HUES48 (cell line): ENCODE measurements at regions not wholly inside any gene's neighbourhood (a gene's known extent, or its start where the extent isn't known, plus 50 kb on each side); places are given as distances from the start of the nearest gene placed in this dataset.

ENCODE experiments used
- H3K27ac ChIP-seq: one replicate; pipeline ENCODE4 v1.7.0; 2013; ENCODE audit warnings: low read depth, low read length, inconsistent platforms
- H3K27me3 ChIP-seq: 2 replicates; pipeline ENCODE4 v1.6.1; 2013; ENCODE audit warnings: mild to moderate bottlenecking, low read length; ENCODE audit not compliant: control insufficient read depth, insufficient read depth
- H3K36me3 ChIP-seq: 2 replicates; pipeline ENCODE4 v1.6.1; 2013; ENCODE audit warnings: low read length; ENCODE audit not compliant: control insufficient read depth, insufficient read depth
- H3K4me1 ChIP-seq: 2 replicates; pipeline ENCODE4 v1.6.1; 2013; ENCODE audit warnings: mild to moderate bottlenecking, low read length; ENCODE audit not compliant: control insufficient read depth, insufficient read depth
- H3K4me3 ChIP-seq: 2 replicates; pipeline ENCODE4 v1.5.1; 2013; ENCODE audit warnings: mild to moderate bottlenecking, low read depth, low read length
- H3K9ac ChIP-seq: 2 replicates; pipeline ENCODE4 v1.6.1; 2013; ENCODE audit warnings: mild to moderate bottlenecking, low read depth, low read length, moderate library complexity
- H3K9me3 ChIP-seq: 2 replicates; pipeline ENCODE4 v1.6.1; 2013; ENCODE audit warnings: low read length; ENCODE audit not compliant: control insufficient read depth, insufficient read depth

- Histone ChIP-seq H3K9me3 (no peaks in the 10 kb centered on the region), H3K4me3 (no peak overlapping the region), H3K27ac (no peak overlapping the region), H3K36me3 (no peaks in the 10 kb centered on the region), H3K4me1 (no peaks in the 10 kb centered on the region), H3K9ac (no peak overlapping the region), H3K27me3 (no peaks in the 10 kb centered on the region)
These were observed 352.3 kb upstream of the B3GAT1 start for GRCh38 chr11:134764367-134764766.

- no peaks in the 10 kb centered on the region for H3K36me3 ChIP-seq
- no peak overlapping the region for H3K4me3 ChIP-seq
- no peaks in the 10 kb centered on the region for H3K4me1 ChIP-seq
- no peaks in the 10 kb centered on the region for H3K9me3 ChIP-seq
- H3K27ac ChIP-seq = no peak overlapping the region
- H3K9ac ChIP-seq = no peak overlapping the region
- no peaks in the 10 kb centered on the region for H3K27me3 ChIP-seq
These were observed 351.0 kb upstream of the B3GAT1 start for GRCh38 chr11:134763030-134763388.

- Histone ChIP-seq H3K9ac (no peak overlapping the region), H3K4me3 (no peak overlapping the region), H3K27me3 (no peaks in the 10 kb centered on the region), H3K9me3 (no peaks in the 10 kb centered on the region), H3K4me1 (no peaks in the 10 kb centered on the region), H3K36me3 (no peaks in the 10 kb centered on the region), H3K27ac (no peak overlapping the region)
These were observed 350.4 kb upstream of the B3GAT1 start for GRCh38 chr11:134762248-134763029.

GRCh38 chr11:134761926-134762247 is 349.8 kb upstream of the B3GAT1 start:
- Histone ChIP-seq H3K27ac (no peak overlapping the region), H3K9ac (no peak overlapping the region), H3K27me3 (no peaks in the 10 kb centered on the region), H3K36me3 (no peaks in the 10 kb centered on the region), H3K4me3 (no peak overlapping the region), H3K4me1 (no peaks in the 10 kb centered on the region), H3K9me3 (no peaks in the 10 kb centered on the region)

- Histone ChIP-seq H3K9ac (no peak overlapping the region), H3K36me3 (no peaks in the 10 kb centered on the region), H3K9me3 (no peaks in the 10 kb centered on the region), H3K4me1 (no peaks in the 10 kb centered on the region), H3K27me3 (no peaks in the 10 kb centered on the region), H3K4me3 (no peak overlapping the region), H3K27ac (no peak overlapping the region)
These were observed 349.3 kb upstream of the B3GAT1 start for GRCh38 chr11:134761386-134761785.

GRCh38 chr11:134760957-134761356 is 348.9 kb upstream of the B3GAT1 start:
- no peaks in the 10 kb centered on the region for H3K36me3 ChIP-seq
- no peak overlapping the region for H3K4me3 ChIP-seq
- no peaks in the 10 kb centered on the region for H3K9me3 ChIP-seq
- no peak overlapping the region for H3K9ac ChIP-seq
- no peaks in the 10 kb centered on the region for H3K27me3 ChIP-seq
- H3K27ac ChIP-seq = no peak overlapping the region
- no peaks in the 10 kb centered on the region for H3K4me1 ChIP-seq

GRCh38 chr11:134760299-134760698 is 348.3 kb upstream of the B3GAT1 start:
- Histone ChIP-seq H3K4me3 (no peak overlapping the region), H3K27ac (no peak overlapping the region), H3K4me1 (no peaks in the 10 kb centered on the region), H3K27me3 (no peaks in the 10 kb centered on the region), H3K36me3 (no peaks in the 10 kb centered on the region), H3K9me3 (no peaks in the 10 kb centered on the region), H3K9ac (no peak overlapping the region)

- H3K9me3 ChIP-seq = no peaks in the 10 kb centered on the region
- no peak overlapping the region for H3K4me3 ChIP-seq
- no peak overlapping the region for H3K9ac ChIP-seq
- no peaks in the 10 kb centered on the region for H3K4me1 ChIP-seq
- H3K36me3 ChIP-seq = no peaks in the 10 kb centered on the region
- H3K27ac ChIP-seq = no peak overlapping the region
- H3K27me3 ChIP-seq = no peaks in the 10 kb centered on the region
These were observed 347.8 kb upstream of the B3GAT1 start for GRCh38 chr11:134759855-134760254.

GRCh38 chr11:134759274-134759673 is 347.2 kb upstream of the B3GAT1 start:
- Histone ChIP-seq H3K4me1 (no peaks in the 10 kb centered on the region), H3K9me3 (no peaks in the 10 kb centered on the region), H3K27ac (no peak overlapping the region)

GRCh38 chr11:134758342-134758931 is 346.4 kb upstream of the B3GAT1 start:
- no peaks in the 10 kb centered on the region for H3K9me3 ChIP-seq
- H3K36me3 ChIP-seq = no peaks in the 10 kb centered on the region
- no peaks in the 10 kb centered on the region for H3K4me1 ChIP-seq
- H3K27ac ChIP-seq = no peak overlapping the region
- H3K27me3 ChIP-seq = no peaks in the 10 kb centered on the region
- no peak overlapping the region for H3K4me3 ChIP-seq
- no peak overlapping the region for H3K9ac ChIP-seq

More at GRCh38 chr11:134759274-134759673, 347.2 kb upstream of the B3GAT1 start:
- Histone ChIP-seq H3K27me3 (no peaks in the 10 kb centered on the region), H3K9ac (no peak overlapping the region), H3K4me3 (no peak overlapping the region), H3K36me3 (no peaks in the 10 kb centered on the region)

- no peak overlapping the region for H3K27ac ChIP-seq
- H3K9ac ChIP-seq = no peak overlapping the region
- H3K36me3 ChIP-seq = no peaks in the 10 kb centered on the region
- no peaks in the 10 kb centered on the region for H3K4me1 ChIP-seq
- no peak overlapping the region for H3K4me3 ChIP-seq
- no peaks in the 10 kb centered on the region for H3K27me3 ChIP-seq
- H3K9me3 ChIP-seq = no peaks in the 10 kb centered on the region
These were observed 345.6 kb upstream of the B3GAT1 start for GRCh38 chr11:134757633-134758032.
